ENCODE measurements at regions not wholly inside any gene's neighbourhood (a gene's known extent, or its start where the extent isn't known, plus 50 kb on each side); places are given as distances from the start of the nearest gene placed in this dataset.
"Not testable (repeated sequence)": the region's sequence is repeated elsewhere in the genome, so short reads cannot be mapped to it uniquely, and the experiment has no call there.

DNA sequence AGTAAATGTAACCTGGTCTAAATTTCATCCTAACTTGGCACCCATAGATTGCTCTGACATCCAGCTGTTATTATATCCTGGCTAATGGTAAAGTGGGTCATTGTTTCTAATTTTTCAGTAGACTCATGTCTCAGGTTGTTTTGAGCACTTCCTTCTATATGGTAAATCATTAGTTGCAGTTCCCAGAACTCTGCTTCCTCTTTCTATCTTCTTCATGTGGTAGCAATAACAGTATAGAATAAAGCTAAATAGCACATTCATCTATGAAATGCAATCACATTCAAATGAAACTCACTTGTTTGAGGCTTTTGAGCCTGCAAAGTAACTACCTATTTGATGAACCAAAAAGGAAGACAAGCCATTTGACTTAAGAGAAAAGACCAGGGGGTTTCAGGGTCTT lies 65.1 kb upstream of the GZMB start:
- Histone ChIP-seq H3K36me3 (ENCODE audit: insufficient read depth, low read length) (no peaks in the 10 kb centered on the region), H3K4me3 (no peak overlapping the region), H3K9ac (ENCODE audit: insufficient read length) (no peak overlapping the region), H3K27ac (no peak overlapping the region), H3K9me3 (ENCODE audit: low read depth, low read length) (no peaks in the 10 kb centered on the region)
- no peak for TF ChIP-seq FOXP2 (optimal IDR thresholded peaks at IDR 0.05; ENCODE audit: control extremely low read depth, extremely low read length, insufficient read depth)
- TF ChIP-seq EZH2 (IDR thresholded peaks at IDR 0.05), result no peak
- no peak for TF ChIP-seq POLR2AphosphoS5 (IDR thresholded peaks at IDR 0.05; ENCODE audit: borderline replicate concordance, low read depth, low read length)
- DNase-seq (ENCODE audit: low read depth, low spot score), result no peak

DNA sequence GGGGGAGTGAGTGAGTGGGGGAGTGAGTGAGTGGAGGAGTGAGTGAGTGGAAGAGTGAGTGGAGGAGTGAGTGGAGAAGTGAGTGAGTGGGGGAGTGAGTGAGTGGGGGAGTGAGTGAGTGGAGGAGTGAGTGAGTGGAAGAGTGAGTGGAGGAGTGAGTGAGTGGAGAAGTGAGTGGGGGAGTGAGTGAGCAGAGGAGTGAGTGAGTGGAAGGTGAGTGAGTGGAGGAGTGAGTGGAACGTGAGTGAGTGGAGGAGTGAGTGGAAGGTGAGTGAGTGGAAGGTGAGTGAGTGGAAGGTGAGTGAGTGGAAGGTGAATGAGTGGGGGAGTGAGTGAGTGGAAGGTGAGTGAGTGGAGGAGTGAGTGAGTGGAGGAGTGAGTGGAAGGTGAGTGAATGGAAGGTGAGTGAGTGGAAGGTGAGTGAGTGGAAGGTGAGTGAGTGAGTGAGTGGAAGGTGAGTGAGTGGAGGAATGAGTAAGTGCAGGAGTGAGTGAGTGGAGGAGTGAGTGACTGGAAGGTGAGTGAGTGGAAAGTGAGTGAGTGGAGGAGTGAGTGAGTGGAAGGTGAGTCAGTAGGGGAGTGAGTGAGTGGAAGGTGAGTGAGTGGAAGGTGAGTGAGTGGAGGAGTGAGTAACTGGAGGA lies 62.4 kb upstream of the GZMB start:
- not testable (repeated sequence) for H3K36me3 ChIP-seq (ENCODE audit: insufficient read depth, low read length); H3K27ac ChIP-seq; H3K4me3 ChIP-seq; H3K9ac ChIP-seq (ENCODE audit: insufficient read length); DNase-seq (ENCODE audit: low read depth, low spot score); H3K9me3 ChIP-seq (ENCODE audit: low read depth, low read length)

GRCh38 chr14:24695265-24696241 lies 61.6 kb upstream of the GZMB start:
- no peak for DNase-seq (ENCODE audit: low read depth, low spot score)
- Histone ChIP-seq H3K27ac (no peak overlapping the region), H3K36me3 (ENCODE audit: insufficient read depth, low read length) (no peaks in the 10 kb centered on the region), H3K9ac (ENCODE audit: insufficient read length) (no peak overlapping the region), H3K4me3 (no peak overlapping the region), H3K9me3 (ENCODE audit: low read depth, low read length) (no peaks in the 10 kb centered on the region)
- no peak for TF ChIP-seq EZH2 (IDR thresholded peaks at IDR 0.05)
- TF ChIP-seq FOXP2 (optimal IDR thresholded peaks at IDR 0.05; ENCODE audit: control extremely low read depth, extremely low read length, insufficient read depth), result no peak
- no peak for TF ChIP-seq POLR2AphosphoS5 (IDR thresholded peaks at IDR 0.05; ENCODE audit: borderline replicate concordance, low read depth, low read length)

DNA sequence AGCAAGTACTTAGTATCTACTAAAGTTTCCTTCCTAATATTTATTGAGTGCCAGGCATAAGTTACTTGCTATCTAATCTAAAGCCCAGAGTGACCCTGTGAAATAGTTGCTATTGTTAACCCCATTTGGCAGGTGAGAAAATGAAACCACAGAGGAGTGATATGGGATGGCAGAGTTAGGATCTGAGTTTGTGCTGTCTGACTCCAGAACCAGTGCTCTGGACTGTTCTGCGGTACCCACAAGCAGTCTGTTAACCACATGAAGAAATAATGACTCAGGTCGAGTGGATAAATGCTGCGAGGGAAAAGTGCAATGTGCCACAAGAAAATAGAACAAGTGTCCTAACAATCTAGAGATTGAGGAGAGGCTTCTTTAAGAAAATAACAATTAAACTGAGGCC lies 60.7 kb upstream of the GZMB start:
- no peak for DNase-seq (ENCODE audit: low read depth, low spot score)
- no peak overlapping the region for H3K9ac ChIP-seq (ENCODE audit: insufficient read length)
- no peaks in the 10 kb centered on the region for H3K36me3 ChIP-seq (ENCODE audit: insufficient read depth, low read length)
- H3K4me3 ChIP-seq, result no peak overlapping the region
- no peaks in the 10 kb centered on the region for H3K9me3 ChIP-seq (ENCODE audit: low read depth, low read length)
- TF ChIP-seq EZH2 (IDR thresholded peaks at IDR 0.05) (no peak), POLR2AphosphoS5 (IDR thresholded peaks at IDR 0.05; ENCODE audit: borderline replicate concordance, low read depth, low read length) (no peak), FOXP2 (optimal IDR thresholded peaks at IDR 0.05; ENCODE audit: control extremely low read depth, extremely low read length, insufficient read depth) (no peak)
- no peak overlapping the region for H3K27ac ChIP-seq

- no peak overlapping the region for H3K27ac ChIP-seq
Observed at GRCh38 chr14:24693983-24694382, 60.0 kb upstream of the GZMB start.

DNA sequence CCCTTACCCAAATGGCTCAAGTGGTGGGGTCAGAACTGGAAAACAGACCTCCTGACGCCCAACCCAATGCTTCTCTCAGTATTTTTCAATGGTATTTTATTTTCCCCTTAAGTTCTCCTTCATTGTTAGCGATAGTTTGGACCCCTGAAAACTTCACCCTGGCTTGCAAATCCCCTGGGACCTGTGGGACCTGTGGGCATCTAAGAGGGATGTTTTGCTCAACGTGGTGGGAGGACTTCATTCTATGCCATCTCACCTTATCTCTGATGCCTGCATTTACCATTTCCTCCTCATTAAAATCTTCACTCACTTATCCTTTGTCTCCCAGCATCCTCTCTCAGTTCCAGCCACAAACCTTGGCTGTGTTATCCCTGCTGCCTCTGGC lies 59.4 kb upstream of the GZMB start:
- Histone ChIP-seq H3K4me3 (no peak overlapping the region), H3K27ac (no peak overlapping the region), H3K9me3 (ENCODE audit: low read depth, low read length) (no peaks in the 10 kb centered on the region), H3K36me3 (ENCODE audit: insufficient read depth, low read length) (no peaks in the 10 kb centered on the region), H3K9ac (ENCODE audit: insufficient read length) (no peak overlapping the region)
- DNase-seq (ENCODE audit: low read depth, low spot score), result no peak
- TF ChIP-seq POLR2AphosphoS5 (IDR thresholded peaks at IDR 0.05; ENCODE audit: borderline replicate concordance, low read depth, low read length) (no peak), EZH2 (IDR thresholded peaks at IDR 0.05) (no peak), FOXP2 (optimal IDR thresholded peaks at IDR 0.05; ENCODE audit: control extremely low read depth, extremely low read length, insufficient read depth) (no peak)

More at GRCh38 chr14:24693983-24694382, 60.0 kb upstream of the GZMB start:
- H3K36me3 ChIP-seq (ENCODE audit: insufficient read depth, low read length), result no peaks in the 10 kb centered on the region
- H3K9ac ChIP-seq (ENCODE audit: insufficient read length), result no peak overlapping the region
- DNase-seq (ENCODE audit: low read depth, low spot score), result no peak
- H3K9me3 ChIP-seq (ENCODE audit: low read depth, low read length), result no peaks in the 10 kb centered on the region
- H3K4me3 ChIP-seq, result no peak overlapping the region
- TF ChIP-seq POLR2AphosphoS5 (IDR thresholded peaks at IDR 0.05; ENCODE audit: borderline replicate concordance, low read depth, low read length), result no peak
- TF ChIP-seq EZH2 (IDR thresholded peaks at IDR 0.05), result no peak
- TF ChIP-seq FOXP2 (optimal IDR thresholded peaks at IDR 0.05; ENCODE audit: control extremely low read depth, extremely low read length, insufficient read depth), result no peak

GRCh38 chr14:24692382-24693352 lies 58.7 kb upstream of the GZMB start:
- Histone ChIP-seq H3K9me3 (ENCODE audit: low read depth, low read length) (no peaks in the 10 kb centered on the region), H3K9ac (ENCODE audit: insufficient read length) (no peak overlapping the region), H3K27ac (no peak overlapping the region), H3K36me3 (ENCODE audit: insufficient read depth, low read length) (no peaks in the 10 kb centered on the region), H3K4me3 (no peak overlapping the region)
- TF ChIP-seq POLR2AphosphoS5 (IDR thresholded peaks at IDR 0.05; ENCODE audit: borderline replicate concordance, low read depth, low read length) (no peak), EZH2 (IDR thresholded peaks at IDR 0.05) (no peak), FOXP2 (optimal IDR thresholded peaks at IDR 0.05; ENCODE audit: control extremely low read depth, extremely low read length, insufficient read depth) (no peak)
- no peak for DNase-seq (ENCODE audit: low read depth, low spot score)

- no peak overlapping the region for H3K9ac ChIP-seq (ENCODE audit: insufficient read length)
- H3K36me3 ChIP-seq (ENCODE audit: insufficient read depth, low read length), result no peaks in the 10 kb centered on the region
- H3K4me3 ChIP-seq, result no peak overlapping the region
- H3K27ac ChIP-seq, result no peak overlapping the region
- TF ChIP-seq EZH2 (IDR thresholded peaks at IDR 0.05) (no peak), FOXP2 (optimal IDR thresholded peaks at IDR 0.05; ENCODE audit: control extremely low read depth, extremely low read length, insufficient read depth) (no peak), POLR2AphosphoS5 (IDR thresholded peaks at IDR 0.05; ENCODE audit: borderline replicate concordance, low read depth, low read length) (no peak)
- DNase-seq (ENCODE audit: low read depth, low spot score), result no peak
- H3K9me3 ChIP-seq (ENCODE audit: low read depth, low read length), result no peaks in the 10 kb centered on the region
Observed at GRCh38 chr14:24690492-24690891, 56.5 kb upstream of the GZMB start.

Data from SK-N-MC (cell line).